ENCODE measurements at regions not wholly inside any gene's neighbourhood (a gene's known extent, or its start where the extent isn't known, plus 50 kb on each side); places are given as distances from the start of the nearest gene placed in this dataset.

DNA sequence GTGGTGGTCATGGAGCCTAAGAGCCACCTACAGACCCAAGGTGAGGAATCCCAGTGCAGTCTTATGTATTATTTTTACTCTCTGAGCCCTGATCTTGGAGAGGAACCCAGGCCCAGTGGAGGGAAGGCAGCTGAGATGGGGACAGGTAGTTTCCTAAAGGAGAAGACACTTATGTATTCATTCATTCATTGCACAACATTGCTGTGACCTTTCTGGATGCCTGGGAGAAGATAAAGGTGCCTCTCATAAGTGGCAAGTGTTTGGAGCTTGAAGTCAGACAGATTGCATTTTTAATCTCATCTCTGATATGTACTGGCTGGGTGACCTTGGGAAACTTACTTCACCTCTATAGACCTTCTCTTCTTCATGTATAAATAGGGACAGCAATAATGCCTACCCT lies 111.1 kb downstream of the CEBPB start:
- no peak for DNase-seq

DNA sequence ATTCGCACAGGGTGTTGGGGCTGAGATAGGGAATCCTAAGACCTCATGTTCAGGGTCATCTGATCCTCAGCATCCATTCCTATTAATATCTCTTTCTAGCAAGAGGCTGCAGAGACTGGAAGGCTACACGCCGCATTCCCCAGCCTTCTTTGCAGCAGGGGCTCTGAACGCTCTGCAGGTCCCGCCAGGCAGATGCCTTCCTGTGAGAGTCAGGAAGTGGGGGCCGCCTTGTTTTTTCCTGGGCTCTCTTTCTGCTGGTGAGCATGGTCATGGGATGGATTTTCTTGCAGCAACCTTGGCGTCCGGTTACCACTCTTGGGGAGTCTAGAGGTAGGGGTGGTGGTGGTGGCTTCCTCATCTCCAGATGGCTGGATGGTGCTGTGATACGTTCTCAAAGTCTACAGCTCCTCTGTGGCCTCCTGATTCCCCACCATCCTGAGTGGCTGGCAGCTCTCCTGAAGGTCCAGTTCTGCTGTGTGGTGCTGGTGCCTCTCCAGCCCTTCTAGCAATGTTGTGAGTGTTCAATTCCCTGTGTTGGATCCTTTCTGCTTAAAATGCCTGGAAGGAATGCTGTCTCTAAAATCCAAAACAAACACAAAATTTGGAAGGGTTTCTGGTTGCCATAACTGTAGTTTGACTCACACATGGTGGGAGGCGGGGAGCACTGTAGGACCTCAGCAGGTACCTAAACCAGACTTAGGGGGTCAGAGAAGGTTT lies 111.9 kb downstream of the CEBPB start:
- no peak for DNase-seq

DNA sequence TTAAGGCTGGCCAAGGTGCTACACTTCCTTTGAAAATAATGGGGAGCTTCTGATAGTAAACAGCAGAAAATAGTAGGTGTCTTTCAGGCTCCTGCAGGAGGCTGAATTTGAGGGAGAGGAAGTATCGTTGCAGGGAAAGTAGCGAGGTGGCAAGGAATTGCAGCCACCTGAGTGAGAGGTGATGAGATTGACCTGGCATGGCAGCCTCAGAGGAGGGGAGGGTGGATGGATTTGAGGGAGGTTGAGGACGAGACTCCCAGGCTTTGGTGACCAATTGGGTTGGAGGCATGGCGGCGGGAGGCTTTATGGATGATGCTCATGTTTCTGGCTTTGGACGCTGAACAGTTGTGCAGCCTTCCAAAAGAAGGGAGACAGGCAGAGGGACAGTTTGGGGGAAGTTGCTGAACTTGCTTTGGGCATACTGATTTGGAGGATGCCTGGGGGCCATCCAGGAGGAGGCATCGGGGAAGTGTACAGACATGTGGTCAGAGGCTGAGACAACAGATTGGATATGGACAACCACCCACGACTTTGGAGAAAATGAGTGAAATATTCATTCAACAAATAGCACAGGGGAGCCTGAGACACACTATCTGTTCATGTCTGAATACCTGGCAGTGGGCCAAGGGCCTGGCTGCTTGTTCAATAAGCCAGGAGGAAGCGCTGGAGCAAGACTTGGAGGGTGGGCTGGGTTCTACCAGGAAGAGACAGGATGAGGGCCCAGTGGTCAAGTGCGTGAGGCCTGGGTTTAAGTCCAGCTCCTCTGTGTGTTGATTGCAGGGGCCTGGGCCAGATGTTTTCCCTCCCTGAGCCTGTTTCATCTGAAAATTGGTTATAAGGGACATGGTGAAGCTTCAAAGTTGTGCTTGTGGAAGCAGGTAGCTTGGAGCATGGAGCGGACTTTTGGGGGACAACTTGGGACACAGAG lies 113.2 kb downstream of the CEBPB start:
- no peak for DNase-seq

DNA sequence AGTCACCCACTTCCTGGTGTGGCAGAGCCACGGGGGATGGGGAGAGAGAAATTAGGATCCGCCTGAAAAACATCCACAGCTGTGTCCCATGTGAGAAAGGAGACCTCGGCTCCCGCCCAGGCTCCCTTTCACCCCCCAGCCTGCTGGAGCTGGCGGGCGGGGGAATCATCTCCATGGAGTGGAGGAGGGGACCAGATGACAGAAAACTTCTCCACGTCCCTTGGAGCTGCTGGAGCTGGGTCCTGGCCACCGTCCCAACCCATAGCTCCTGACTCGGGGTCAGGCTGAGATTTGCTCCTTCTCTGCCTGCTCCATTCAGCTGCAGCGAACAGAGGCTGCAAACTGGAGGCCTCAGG lies 113.8 kb downstream of the CEBPB start:
- no peak for DNase-seq

DNA sequence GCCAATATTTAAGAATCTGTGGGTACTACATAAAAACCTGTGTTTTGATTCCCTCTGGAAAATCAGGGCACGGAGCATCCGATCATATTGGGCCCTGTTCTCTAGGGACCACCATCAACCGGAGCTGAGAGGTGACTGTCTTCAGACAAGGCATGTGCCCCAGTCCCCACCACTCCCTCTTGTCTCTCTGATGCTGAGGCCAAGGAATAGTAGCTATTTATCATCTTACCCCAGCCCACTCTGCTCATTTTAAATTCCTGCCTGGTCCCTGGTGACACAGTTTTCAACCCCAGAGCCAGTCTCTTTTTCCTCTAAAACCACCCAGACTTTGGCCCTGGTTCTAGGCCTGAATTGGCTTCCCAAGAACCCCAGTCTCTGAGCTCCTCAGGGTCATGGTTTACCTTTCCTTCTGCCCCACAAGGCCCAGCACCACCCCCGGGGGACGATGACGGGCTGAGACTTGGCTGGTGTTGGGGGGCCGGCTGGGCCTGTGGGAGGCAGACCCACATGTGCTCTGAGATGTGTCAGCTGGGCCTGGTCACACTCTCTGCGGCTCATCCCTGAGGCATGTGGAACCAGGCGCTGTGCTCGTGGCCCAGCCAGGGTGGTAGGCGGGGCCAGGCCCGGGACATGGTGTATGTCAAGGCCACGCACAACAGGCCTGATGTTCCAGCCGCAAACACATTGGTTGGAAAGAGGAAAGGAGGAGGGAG lies 114.4 kb downstream of the CEBPB start:
- DNase-seq: no peak

DNA sequence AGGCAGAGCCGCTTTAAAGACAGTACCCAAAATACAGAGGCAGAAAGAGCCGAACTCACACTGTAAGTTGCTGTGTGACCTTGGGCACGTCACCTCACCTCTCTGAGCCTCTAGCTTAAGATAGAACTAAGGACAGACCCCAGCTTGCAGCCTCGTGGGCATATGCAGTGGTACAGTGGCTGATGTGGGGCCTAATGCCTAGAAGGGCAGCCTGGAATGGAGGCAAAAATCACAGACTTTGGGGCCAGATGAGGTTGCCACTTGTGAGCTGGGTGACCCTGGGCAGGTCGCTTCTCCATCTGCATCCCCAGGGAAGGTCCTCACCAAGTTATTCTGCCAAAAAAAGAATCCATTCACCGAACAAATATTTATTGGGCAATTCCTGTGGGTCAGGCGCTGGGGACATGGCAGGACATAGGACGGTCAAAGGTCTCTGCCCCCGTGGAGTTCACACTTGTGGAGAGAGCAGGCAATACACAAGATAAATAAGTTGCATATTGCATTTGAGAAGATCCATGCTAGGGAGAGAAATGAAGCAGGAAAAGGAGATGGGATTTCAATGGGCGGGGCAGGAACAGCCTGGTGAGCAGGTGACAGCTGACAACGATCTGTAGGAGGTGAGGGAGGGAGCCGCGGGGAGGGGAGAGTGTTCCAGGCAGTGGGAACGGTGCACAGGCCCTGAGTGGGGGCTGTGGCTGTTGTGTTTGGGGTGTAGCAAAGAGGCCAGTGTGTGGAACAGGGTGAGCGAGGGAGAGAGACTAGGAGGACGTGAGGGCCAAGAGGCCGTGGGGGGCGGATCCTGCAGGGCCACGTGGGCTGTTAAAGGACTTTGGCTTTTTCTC lies 115.2 kb downstream of the CEBPB start:
- no peak for DNase-seq

DNA sequence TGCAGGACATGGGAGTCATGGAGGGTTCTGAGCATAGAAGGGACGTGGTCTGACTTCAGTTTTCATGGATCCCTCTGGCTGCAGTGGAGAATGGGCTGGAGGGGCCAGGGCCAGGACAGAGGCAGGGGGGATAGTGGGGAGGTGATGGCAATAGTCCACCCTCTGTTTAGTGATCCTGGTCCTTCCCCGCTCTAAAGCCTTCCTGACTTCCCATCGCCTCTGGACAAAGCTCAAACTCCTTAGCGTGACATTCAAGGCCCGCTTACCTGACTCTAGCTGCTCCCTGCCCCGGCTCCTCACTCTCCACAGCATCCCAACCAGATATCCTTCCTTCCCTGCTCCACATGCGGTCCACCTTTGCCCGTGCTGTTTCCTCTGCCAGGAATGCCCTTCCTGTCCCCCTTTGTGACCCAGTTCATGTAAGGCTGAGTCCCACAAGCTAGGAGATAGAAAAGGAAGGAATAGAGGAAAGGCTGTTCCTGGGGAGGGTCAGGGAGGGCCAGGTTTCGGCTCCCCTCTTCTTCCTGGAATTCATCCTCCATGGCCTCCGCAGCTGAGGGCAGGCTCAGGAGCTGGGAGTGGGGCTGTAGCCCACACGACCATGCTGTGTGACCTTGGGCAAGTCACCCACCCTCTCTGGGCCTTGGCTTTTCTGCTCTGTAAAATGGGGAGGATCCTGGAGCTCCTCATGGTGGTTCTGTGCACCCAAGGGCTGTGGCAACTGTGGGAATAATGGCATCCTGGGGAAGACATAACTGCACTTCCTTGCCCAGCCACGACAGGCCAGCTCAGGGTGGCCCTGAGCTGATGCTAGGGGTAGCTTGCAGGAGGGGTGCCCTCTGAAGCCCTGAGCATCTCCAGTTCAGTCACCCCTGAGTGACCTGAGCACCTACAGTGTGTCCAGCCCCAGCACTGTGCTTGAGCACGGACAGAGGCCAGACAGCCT lies 116.1 kb downstream of the CEBPB start:
- DNase-seq: no peak

DNA sequence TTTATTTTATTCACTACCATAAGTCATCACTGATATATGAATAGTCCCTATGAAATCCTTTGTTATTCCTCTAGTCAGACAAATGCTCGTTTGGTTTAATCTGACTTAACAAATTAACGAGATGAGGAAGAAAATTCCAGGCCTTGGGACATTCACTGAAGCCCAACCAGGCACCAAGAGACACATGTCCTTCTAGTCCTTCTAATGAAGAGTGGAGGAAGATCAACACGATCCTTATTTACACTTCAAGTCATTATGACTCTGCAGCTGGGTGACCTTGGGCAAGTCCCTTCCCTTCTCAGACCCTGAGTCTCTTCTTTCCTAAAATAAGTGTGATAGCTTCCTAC lies 117.5 kb downstream of the CEBPB start:
- DNase-seq: no peak

DNA sequence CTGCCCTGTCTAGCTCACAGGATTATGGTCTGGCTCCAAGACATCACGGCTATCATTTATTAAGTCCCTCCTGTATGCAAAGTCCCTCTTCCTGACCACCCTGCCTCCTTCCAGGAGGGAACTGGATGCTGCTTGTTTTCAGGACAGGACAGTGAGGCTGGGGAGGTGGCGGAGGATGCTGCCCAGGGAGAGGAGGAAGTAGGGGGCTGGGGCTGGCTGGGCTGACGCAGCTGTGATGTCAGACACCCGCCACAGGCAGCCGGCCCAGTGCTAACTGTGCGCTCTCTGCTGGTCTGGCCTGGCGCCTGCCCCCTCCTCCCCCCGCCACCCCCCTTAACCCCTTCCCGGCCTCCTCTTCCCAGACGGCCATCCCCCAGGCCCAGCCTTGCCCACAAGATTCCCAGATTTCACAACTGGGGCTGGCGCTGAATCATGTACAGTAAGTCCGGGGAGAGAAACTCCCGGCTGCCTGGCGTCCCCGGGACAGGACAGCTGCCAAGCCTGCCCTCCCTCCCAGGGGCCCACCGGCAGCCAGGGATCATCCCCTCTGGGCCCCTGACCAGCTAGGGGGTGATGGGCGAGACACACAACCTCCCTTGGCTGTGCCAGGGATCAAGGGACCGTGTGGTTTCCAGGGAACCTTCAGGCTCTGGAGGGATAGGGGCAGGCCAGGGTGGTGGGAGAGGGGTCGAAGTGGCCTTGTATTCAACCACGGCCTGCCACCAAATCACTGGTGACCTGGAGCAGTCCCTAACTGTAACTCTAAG lies 118.1 kb downstream of the CEBPB start:
- no peak for DNase-seq

DNA sequence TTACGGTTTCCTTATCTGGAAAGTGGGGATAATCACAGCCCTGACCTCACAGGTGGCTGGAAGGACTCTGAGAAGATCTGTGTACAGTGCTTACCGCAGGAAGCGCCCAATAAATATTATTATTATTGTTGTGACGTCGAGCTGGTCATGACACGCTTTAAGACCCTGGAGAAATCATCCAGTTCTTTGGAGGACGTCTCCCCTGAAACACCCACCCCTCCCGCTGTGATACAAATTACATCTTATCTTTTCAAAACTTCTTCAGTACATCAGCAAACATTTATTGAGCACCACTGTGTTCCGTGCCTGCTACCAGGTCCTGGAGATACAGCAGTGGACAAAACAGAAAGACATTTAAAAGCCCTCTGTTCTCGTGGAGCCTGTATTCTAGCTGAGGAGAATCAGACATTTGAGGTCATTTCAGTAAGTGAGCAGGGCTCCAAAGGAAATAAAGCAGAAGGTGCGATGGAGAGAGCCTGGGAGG lies 118.7 kb downstream of the CEBPB start:
- no peak for DNase-seq

DNA sequence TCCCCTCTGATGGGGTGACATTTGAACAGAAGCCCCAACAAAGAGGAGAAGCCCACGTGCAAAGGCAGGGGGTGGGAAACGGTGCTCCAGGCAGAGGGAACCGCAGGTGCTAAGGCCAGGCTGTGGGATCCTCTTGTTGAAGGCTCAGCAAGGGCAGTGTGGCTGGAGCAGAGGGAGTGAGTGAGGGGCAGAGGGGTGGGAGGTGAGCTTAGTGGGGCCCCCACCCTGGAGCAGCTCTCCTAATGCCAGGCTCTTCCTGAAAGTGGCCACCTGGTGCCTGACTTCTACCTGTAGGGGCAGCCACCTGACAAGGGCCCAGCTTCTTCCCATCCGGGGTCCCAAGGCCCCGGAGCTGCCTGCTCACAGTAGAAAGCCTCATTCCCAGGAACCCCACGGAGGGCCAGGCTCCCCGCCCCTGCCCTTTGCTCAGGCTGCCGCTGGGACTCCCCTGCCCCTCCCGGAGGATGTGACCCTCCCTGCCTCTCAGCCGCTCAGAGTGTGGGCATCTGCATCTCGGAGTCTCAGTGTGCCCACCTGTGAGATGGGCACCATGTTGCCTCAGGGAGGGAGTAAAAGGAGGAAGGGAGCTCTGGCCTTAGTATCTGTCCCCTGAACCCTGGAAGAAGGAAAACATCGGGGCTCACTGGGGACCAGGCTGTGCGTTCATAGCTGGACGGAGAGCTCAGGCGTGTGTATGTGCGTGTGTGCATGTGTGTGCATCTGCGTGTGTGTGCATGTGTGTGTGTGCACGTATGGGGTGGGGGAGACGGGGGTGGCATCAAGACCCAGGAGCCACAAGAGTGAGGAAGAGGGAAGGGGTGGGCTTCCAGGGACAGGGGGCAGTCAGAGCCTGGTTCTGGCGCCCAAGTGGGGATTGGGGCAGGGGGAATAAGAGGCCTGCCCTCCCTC lies 119.4 kb downstream of the CEBPB start:
- no peak for DNase-seq

DNA sequence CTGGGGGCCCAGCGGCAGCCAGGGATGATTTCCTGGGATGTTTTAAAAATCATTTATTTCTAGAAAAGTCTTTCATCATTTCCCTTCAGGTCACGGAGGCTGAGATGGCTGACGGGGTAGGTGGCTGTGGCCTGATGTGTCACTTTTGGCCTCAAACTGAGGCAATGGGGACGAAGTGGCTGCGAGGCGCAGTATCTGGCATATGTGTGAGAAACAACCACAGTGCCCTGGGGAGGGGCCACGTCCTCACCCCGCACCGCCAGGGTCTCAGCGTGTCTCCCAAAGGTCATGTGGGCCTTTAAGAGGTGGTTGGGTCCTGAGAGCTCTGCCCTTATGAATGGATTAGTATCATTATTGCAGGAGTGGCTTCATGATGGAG lies 120.0 kb downstream of the CEBPB start:
- no peak for DNase-seq

DNA sequence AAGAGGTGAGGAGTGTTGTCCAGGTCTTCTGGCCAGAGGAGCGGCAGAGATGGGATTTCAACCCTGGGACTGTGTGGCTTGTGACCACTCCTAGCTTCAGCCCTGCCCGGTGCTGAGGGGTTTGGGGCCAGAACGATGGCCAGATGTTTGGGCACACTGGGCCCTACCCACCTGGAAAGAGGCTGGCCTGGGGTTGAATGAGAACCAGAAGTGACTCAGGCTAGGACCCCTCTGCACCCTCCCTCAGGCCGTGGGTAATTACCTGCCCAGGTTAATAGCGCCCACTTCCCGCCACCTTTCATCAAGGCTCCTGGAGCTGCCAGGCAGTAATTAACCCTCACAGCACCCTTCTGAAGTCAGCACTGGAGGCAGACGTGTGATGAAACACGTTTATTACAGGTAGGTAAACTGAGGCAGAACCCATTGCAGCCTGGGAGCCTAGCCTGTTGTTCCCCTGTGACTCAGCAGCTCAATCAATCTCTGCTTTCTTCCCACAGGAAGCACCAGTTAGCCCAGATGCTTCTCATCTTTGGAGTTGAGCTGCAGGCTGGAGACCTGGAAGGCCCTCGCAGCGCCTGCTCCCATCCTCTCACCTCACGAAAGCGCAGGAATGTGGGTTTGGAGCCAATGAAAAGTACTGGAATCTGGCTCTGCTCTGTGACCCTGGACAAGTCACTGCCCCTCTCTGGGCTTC lies 120.8 kb downstream of the CEBPB start:
- DNase-seq: no peak

DNA sequence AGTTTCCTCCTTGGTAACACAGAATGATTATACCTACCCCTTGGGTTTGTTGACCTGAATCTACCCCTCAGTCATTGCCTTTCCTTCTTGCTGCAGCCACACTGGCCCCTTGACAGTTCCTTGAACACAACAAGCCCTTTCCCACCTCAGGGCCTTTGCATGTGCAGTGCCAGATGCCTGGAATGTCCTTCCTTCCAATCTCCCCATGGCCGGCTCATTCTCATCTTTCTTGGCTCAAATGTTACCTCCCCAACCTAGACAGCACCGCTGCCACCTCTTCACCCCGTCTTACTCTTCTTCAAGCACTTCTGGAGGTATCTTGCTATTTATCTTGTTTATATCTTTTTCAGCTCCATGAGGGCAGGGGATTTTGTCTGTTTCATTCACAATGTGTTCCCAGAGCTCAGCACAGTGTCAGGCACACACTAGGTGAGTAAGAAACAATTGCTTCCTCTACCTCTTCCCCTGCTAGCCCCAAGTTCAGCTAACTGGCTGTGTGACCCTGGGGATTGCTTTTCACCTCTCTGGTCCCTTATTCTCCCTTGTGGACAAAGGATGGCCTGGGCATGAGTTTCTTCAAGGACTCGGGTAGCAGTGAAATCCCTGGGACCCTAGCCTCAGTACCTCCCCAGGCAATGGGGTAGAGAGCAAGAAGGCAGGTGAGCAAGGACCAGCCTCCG lies 121.5 kb downstream of the CEBPB start:
- no peak for DNase-seq

DNA sequence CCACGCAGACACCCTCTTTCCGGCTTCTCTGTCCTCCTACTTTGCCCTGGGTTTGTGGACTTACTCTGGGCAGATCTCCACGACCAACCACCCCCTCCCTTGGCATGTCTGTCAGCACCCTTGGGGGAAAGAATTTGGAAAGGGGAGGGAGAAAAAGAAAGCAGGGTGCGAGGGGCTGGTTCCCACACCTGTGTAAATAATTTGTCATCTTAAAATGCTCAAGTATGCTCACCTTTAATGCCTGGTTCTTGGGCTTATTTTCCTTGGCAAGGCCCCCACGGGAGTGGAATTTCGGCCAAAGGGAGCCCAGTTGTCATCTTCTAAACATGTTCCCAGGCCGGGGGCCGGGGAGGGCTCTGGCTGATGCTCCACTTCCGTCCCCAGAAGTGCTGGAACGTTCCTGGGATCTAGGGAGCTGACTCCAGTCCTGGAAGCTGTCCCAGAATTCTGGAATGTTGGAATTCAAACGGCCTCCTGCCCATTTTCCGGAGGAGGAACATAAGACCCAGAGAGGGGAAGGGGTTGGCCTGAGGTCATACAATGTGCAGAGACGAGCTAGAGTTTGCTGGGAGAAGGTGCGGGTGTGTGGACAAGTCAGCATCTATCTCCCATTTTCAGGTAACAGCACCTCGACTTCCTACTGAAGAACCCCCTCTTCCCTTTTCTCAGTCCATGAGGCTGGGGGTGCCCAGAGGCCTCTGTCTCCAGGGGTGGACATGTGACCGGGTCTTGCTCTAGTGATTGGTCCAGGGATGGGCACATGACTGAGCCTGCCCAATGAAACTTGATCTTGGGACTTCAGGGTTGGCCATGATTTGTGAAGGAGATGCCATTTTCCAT lies 122.3 kb downstream of the CEBPB start:
- no peak for DNase-seq

DNA sequence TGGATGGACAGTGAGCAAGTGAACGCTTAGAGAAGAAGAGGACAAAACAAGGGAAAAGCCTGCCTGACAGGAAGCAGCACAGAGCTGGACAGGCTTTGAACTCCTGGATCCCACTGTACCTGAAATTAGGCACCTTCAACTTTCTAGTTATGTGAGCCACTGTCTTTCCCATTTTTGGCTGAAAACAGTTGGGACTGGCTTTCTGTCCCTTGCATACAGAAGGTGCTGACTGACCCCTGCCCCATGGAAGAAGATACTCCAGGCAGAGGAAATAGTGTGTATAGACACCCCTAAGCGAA lies 122.8 kb downstream of the CEBPB start:
- no peak for DNase-seq

DNA sequence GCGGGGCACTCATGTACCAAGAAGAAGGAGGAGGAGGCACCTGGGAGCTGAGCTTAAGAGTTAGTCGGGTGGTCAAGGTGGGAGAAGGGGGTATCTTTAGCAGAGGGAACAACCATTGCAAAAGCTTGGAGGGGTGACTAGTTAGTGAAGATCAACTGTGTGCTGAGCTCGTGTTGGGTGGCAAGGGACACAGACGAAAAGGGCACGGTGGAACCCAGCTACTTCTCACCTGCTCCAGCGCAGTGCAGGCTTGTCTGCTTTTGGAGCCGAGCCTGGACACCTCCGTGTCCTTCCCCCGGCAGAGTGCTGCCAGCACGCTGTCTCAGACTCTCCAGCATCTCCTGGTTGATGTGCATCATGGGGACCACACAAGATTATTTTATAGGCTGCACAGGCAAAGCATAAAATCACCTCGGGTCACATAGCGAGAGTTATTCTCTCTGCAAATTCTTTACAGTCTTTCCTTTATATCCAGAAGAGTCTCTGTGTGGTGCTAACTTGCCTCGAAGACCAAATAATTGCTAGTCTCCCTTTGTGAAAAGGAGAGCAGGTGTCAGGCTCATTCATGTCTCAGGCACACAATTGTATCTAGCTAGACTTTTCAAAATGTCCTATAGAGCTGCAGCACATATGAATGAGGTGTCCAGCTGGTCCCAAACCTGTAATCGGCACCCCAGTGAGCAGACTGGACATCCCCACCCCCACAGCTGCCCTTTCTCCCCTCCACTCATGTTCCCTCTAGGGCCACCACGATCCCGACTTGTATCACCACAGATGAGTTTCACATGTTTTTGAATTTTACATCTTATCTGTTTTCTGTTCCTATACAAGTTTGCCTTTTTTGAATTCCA lies 123.4 kb downstream of the CEBPB start:
- DNase-seq: no peak
